HUES6 (cell line): ENCODE measurements at regions not wholly inside any gene's neighbourhood (a gene's known extent, or its start where the extent isn't known, plus 50 kb on each side); places are given as distances from the start of the nearest gene placed in this dataset.

Experiments
- H3K27ac ChIP-seq: 2 replicates; pipeline ENCODE4 v1.7.0; 2013; ENCODE audit warnings: low read depth, mild to moderate bottlenecking, low read length, inconsistent platforms
- H3K27me3 ChIP-seq: 2 replicates; pipeline ENCODE4 v1.6.1; 2013; ENCODE audit warnings: low read length; ENCODE audit not compliant: control insufficient read depth, insufficient read depth
- H3K36me3 ChIP-seq: 2 replicates; pipeline ENCODE4 v1.6.1; 2013; ENCODE audit warnings: low read length; ENCODE audit not compliant: control insufficient read depth, insufficient read depth
- H3K4me1 ChIP-seq: 2 replicates; pipeline ENCODE4 v1.6.1; 2013; ENCODE audit warnings: low read length; ENCODE audit not compliant: control insufficient read depth, insufficient read depth
- H3K4me3 ChIP-seq: 2 replicates; pipeline ENCODE4 v1.5.1; 2013; ENCODE audit warnings: low read depth, low read length
- H3K9ac ChIP-seq: one replicate; pipeline ENCODE4 v1.6.1; 2013; ENCODE audit warnings: mild to moderate bottlenecking, low read length
- H3K9me3 ChIP-seq: 2 replicates; pipeline ENCODE4 v1.6.1; 2013; ENCODE audit warnings: low read depth, low read length; ENCODE audit not compliant: control insufficient read depth, insufficient read depth

DNA sequence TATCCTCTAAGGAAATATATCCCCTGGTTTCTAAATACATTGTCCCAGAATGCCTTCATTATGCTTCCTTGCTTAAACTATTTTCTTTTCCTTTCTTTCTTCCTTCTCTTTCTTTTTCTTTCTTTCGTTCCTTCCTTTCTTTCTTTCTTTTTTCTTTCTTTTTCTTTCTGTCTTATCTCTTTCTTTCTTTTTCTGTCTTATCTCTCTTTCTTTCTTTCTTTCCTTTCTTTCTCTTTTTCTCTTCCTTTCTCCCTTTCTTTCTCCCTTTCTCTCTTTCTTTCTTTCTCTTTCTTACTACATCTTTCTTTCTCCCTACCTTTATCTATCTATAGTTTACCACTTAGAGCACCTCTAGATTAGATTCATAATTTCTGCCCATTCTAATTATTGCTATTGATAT lies 552.1 kb downstream of the PYDC2 start:
- Histone ChIP-seq H3K27me3 (no peaks in the 10 kb centered on the region), H3K9ac (no peak overlapping the region), H3K36me3 (no peaks in the 10 kb centered on the region), H3K27ac (no peak overlapping the region), H3K4me3 (no peak overlapping the region), H3K4me1 (no peaks in the 10 kb centered on the region), H3K9me3 (peaks cover 3% of the 10 kb centered on the region; the same call in 1 of the 2 replicates)

DNA sequence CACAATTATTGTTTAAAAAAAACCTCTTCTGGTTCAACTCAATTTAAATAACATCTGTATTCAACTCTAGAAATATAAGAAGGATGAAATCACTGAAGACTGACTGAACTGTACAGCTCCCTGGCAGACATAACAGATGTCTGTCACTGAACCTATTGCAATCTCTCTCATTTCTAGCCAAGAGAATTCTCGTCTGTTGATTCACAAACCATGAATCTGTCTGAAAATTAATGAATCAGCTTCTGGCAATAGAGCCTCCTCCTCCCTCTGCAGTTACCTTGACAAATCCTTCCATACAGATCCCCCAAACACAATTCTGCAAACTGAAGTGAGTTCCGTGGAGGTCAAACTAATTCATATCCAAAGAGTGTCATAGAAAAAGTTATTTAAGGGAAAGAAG lies 561.4 kb downstream of the PYDC2 start:
- H3K27me3 ChIP-seq = no peaks in the 10 kb centered on the region
- no peak overlapping the region for H3K9ac ChIP-seq
- H3K27ac ChIP-seq = no peak overlapping the region
- no peak overlapping the region for H3K4me3 ChIP-seq
- no peaks in the 10 kb centered on the region for H3K4me1 ChIP-seq
- H3K9me3 ChIP-seq = no peaks in the 10 kb centered on the region; the same call in 1 of the 2 replicates
- H3K36me3 ChIP-seq = no peaks in the 10 kb centered on the region

DNA sequence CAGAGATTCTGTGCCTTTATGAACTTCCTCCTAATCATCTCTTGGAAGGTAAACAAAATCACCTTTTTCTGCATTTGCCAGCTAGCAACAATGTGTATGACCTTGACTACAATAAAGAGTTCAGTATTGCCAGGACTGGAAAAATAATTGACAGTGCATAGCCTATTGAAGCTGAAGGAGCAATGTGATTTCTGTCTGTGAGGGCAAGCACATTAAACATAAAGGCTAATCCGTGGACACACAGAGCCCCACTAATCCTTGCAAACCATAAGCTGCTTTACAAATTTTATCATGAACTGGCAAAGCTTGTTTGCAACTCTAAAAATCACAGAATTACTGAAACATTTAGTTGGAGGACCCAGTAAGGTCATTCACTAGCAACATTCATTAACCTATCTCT lies 563.8 kb downstream of the PYDC2 start:
- H3K36me3 ChIP-seq = no peaks in the 10 kb centered on the region
- no peaks in the 10 kb centered on the region for H3K4me1 ChIP-seq
- H3K9me3 ChIP-seq = 0 out of 2 replicates have a peak, but pooled peaks cover 4% of the 10 kb centered on the region
- no peaks in the 10 kb centered on the region for H3K27me3 ChIP-seq
- no peak overlapping the region for H3K9ac ChIP-seq
- no peak overlapping the region for H3K4me3 ChIP-seq
- H3K27ac ChIP-seq = no peak overlapping the region

DNA sequence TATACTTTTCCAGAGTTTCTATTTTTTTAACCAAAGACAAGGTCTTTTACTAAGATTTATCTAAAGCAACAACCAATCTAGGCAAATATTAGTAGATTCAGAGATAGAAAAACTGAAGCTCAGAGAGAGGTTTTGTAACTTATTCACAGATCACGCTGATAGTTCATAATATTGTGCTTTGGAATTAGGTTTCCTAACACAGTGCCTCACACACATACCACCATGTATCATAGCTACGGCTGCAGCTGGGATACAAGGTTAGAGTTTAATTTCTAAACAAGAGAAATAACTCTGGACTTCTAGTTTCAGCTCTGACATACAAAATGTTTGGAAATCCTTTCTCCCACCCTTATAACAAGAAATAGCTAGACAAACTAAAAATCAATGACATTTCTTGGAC lies 565.7 kb downstream of the PYDC2 start:
- H3K4me1 ChIP-seq = no peaks in the 10 kb centered on the region
- 0 out of 2 replicates have a peak, but pooled peaks cover 4% of the 10 kb centered on the region for H3K9me3 ChIP-seq
- H3K9ac ChIP-seq = no peak overlapping the region
- no peaks in the 10 kb centered on the region for H3K27me3 ChIP-seq
- no peak overlapping the region for H3K4me3 ChIP-seq
- H3K27ac ChIP-seq = no peak overlapping the region
- no peaks in the 10 kb centered on the region for H3K36me3 ChIP-seq

DNA sequence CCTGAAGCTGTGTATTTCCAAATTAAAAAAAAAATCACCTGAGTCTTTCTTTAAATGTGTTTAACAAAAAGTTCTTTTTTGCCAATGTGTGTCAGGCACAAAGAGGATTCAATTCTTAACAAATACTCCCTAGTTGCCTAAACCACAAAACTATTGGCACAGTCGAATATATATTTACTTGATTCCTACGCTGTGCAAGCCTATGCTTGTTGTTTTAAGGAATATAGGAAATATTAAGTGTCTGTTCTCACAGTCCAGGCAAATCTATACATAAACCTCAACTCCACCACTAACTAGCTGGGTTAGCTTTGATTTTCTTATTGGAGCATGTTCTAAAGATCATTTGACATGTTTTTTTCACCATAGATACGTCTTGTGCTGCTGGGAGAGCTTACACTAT lies 571.0 kb downstream of the PYDC2 start:
- H3K4me3 ChIP-seq = no peak overlapping the region
- H3K9me3 ChIP-seq = 0 out of 2 replicates have a peak, but pooled peaks cover 4% of the 10 kb centered on the region
- H3K9ac ChIP-seq = no peak overlapping the region
- H3K27ac ChIP-seq = no peak overlapping the region
- H3K27me3 ChIP-seq = no peaks in the 10 kb centered on the region
- H3K36me3 ChIP-seq = no peaks in the 10 kb centered on the region
- no peaks in the 10 kb centered on the region for H3K4me1 ChIP-seq

DNA sequence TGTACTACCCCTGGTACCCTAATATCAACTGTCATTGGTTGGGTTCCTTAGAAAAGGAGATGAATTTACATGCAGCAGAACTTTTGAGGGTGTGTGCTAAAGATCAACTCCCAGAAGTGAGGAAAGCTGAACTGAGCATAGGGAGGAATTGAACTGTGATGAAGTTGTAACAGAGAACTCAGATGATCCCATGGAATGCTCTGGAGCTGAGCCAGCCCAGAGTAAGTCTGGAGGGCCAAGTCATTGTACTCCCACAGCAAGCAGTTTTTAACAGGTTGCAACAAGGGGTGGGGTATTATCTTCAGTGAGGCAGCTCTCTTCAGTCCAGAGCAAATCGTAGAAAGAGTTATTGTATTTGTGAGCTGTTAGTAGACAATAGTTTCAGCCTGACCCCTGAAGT lies 572.3 kb downstream of the PYDC2 start:
- Histone ChIP-seq H3K9me3 (0 out of 2 replicates have a peak, but pooled peaks cover 4% of the 10 kb centered on the region), H3K4me1 (peaks cover 6% of the 10 kb centered on the region; the same call in 1 of the 2 replicates), H3K27me3 (no peaks in the 10 kb centered on the region), H3K36me3 (no peaks in the 10 kb centered on the region), H3K9ac (no peak overlapping the region), H3K4me3 (no peak overlapping the region), H3K27ac (no peak overlapping the region)

DNA sequence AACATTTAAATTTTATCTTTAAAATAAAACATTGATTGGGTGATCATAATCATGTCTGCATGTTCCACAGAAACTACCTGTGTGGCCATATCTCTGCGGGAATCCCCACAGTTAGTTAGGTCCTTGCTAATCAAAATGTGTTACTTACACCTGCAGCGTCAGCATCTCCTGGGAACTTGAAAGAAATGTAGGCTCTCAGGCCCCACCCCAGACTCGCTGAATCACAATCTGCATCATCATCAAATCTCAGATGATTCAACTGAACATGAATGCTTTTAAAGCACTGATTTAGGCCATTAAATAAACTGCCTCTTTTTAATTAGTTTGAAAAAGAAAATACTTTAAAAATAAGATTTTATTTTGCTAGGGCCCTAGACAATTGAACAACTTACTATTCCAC lies 577.8 kb downstream of the PYDC2 start:
- no peaks in the 10 kb centered on the region for H3K27me3 ChIP-seq
- H3K9me3 ChIP-seq = no peaks in the 10 kb centered on the region
- H3K27ac ChIP-seq = no peak overlapping the region
- no peak overlapping the region for H3K9ac ChIP-seq
- peaks cover 17% of the 10 kb centered on the region; the same call in 1 of the 2 replicates for H3K4me1 ChIP-seq
- no peak overlapping the region for H3K4me3 ChIP-seq
- no peaks in the 10 kb centered on the region for H3K36me3 ChIP-seq

DNA sequence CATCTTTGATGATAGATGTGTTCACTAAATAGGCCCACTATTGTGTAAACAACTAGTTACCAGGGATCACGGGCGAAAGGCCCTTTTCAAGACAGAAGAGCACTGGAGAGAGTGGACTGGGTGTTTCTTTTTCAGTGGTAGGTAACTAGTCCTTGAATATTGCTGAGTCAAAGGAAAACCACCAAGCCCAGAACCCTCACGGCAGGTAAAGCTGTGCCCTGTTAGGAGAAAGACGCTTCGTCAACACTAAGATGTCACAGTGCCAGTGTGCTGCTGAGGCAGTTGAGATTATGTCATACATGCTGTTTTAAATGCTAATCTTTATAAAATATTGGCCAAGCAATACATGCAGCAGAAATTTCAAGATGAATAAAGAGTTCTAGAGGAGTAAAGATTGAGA lies 578.6 kb downstream of the PYDC2 start:
- Histone ChIP-seq H3K36me3 (no peaks in the 10 kb centered on the region), H3K27me3 (no peaks in the 10 kb centered on the region), H3K9ac (no peak overlapping the region), H3K27ac (no peak overlapping the region), H3K4me3 (no peak overlapping the region), H3K9me3 (no peaks in the 10 kb centered on the region), H3K4me1 (peaks cover 17% of the 10 kb centered on the region; the same call in 1 of the 2 replicates)

DNA sequence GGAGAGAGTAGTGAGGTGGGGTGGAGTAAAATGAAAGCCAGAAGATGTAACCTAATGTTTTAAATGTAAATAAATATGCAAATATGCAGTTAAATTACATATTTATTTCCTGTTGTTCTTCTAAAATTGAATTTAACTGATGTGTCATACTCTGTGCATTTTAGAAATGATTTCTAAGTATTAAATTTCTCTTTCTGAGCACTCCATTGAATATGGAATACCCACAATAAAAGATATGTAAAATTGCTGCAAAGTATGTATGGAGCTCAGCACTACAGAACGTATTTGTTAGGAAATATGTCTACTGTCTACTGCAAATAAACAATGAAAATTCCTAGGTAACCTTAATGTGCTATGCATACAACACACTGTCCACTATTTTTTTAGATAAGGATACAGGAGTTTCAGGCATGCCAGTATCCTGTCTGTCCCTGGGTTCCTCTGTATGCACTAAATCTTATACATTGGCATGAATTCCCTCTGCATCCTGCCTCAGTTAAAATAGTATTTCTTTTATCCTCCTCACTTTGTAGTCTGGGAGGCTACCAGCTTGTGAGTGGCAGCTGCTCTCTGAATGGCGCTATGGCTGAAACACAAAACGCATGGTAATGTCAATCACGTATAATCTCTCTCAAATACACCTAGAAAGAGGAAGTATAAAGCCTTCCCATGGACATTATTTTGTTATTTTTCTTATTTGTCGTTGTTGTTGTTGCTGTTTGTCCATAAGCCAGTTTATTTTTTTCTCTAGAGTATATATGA lies 579.5 kb downstream of the PYDC2 start:
- H3K9me3 ChIP-seq = no peaks in the 10 kb centered on the region
- no peaks in the 10 kb centered on the region for H3K36me3 ChIP-seq
- no peak overlapping the region for H3K27ac ChIP-seq
- H3K27me3 ChIP-seq = no peaks in the 10 kb centered on the region
- no peak overlapping the region for H3K9ac ChIP-seq
- H3K4me3 ChIP-seq = no peak overlapping the region
- H3K4me1 ChIP-seq = peaks cover 17% of the 10 kb centered on the region; the same call in 1 of the 2 replicates

DNA sequence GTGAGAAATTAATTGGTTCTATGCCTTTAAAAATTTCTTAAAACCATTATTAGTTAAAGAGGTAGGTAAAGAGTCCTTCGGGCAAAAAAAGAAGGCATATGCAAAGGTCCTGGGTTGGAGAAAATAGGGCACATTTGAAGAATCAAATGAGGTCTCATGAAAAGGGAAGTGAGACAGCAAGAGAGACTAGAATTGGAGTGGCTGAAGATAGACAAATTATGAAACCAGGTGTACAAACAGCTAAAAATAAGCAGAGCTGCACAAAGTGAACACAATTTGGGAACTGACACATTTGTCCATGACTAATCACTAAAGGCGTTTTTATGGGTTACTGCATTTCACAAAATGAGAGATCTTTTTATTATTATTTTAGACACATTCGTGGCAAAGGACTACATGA lies 581.2 kb downstream of the PYDC2 start:
- Histone ChIP-seq H3K9ac (no peak overlapping the region), H3K4me1 (peaks cover 17% of the 10 kb centered on the region; the same call in 1 of the 2 replicates), H3K27me3 (no peaks in the 10 kb centered on the region), H3K9me3 (no peaks in the 10 kb centered on the region), H3K36me3 (no peaks in the 10 kb centered on the region), H3K4me3 (no peak overlapping the region), H3K27ac (no peak overlapping the region)

DNA sequence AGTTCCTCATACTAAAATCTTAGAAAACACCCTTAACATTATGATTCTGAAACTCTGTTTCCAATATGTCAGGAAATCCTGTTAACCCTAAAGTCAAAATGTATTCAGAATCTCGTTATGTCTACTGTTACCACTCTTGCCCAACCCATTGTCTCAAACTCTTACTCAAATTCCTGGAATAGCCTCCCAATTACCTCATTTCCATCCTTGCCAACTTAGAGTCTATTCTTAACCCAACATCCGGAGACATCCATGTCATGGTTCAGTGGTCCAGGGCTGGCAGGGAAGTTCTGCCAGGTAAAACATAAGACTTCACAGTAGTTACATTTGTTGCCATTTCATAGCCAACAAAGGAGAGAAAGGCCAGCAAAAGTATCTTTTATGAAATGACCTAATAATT lies 593.9 kb downstream of the PYDC2 start:
- no peak overlapping the region for H3K4me3 ChIP-seq
- no peaks in the 10 kb centered on the region for H3K9me3 ChIP-seq
- H3K36me3 ChIP-seq = no peaks in the 10 kb centered on the region
- no peak overlapping the region for H3K9ac ChIP-seq
- H3K27me3 ChIP-seq = no peaks in the 10 kb centered on the region
- no peak overlapping the region for H3K27ac ChIP-seq
- no peaks in the 10 kb centered on the region for H3K4me1 ChIP-seq
